T-helper 2 cell treated with Interferon-gamma antibody and Interleukin-4, amounts not matched to agents 5 μg/mL and 100 μg/mL, for 36 hours (primary cell): ENCODE measurements at regions not wholly inside any gene's neighbourhood (a gene's known extent, or its start where the extent isn't known, plus 50 kb on each side); places are given as distances from the start of the nearest gene placed in this dataset.
A peak's percentile ranks its signal among the peaks of the same experiment; 100 is the strongest.

Experiments
- DNase-seq: peaks from one replicate; pipeline ENCODE4 v3.0.0; 2021; ENCODE audit warnings: low spot score
- H3K27ac Mint-ChIP-seq: one replicate; pipeline ENCODE4 v1.8.0; 2021; ENCODE audit warnings: mild to moderate bottlenecking, mixed read lengths
- H3K27me3 Mint-ChIP-seq: one replicate; pipeline ENCODE4 v1.8.0; 2021; ENCODE audit warnings: low read depth, mixed read lengths
- H3K36me3 Mint-ChIP-seq: one replicate; pipeline ENCODE4 v1.8.0; 2021; ENCODE audit warnings: low read depth, mixed read lengths
- H3K4me1 Mint-ChIP-seq: one replicate; pipeline ENCODE4 v1.8.0; 2021; ENCODE audit warnings: low read depth, mixed read lengths
- H3K4me3 Mint-ChIP-seq: one replicate; pipeline ENCODE4 v1.8.0; 2022; ENCODE audit warnings: mild to moderate bottlenecking, moderate library complexity, mixed read lengths
- H3K9me3 Mint-ChIP-seq: one replicate; pipeline ENCODE4 v1.8.0; 2021; ENCODE audit warnings: mixed read lengths

DNA sequence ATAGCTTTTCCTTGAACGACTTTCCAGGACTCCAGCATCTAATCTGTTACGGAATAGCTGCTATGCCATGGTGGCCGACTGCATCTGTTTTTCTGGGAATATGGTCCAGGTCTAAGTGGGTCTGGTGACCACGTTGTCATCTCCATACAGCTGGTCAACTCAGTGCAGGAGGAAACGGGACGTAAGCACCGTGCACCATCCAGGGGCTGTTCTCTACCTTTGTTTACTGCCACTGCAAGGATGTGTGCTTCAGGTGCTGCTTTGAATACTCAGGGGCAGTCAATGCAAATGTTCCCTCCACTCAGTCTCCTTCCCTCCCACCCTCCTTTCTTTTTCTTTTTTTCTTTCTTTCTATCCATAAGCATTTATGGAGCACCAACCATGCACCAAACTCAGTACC, 648.2 kb downstream of the VRK1 start:
- DNase-seq = no peak
- Mint-ChIP-seq H3K4me3 (no peak overlapping the region), H3K27me3 (no peaks in the 10 kb centered on the region), H3K27ac (peak overlapping the region; percentile 38), H3K9me3 (peaks cover 25% of the 10 kb centered on the region), H3K4me1 (peaks cover 65% of the 10 kb centered on the region), H3K36me3 (peaks cover 28% of the 10 kb centered on the region)

DNA sequence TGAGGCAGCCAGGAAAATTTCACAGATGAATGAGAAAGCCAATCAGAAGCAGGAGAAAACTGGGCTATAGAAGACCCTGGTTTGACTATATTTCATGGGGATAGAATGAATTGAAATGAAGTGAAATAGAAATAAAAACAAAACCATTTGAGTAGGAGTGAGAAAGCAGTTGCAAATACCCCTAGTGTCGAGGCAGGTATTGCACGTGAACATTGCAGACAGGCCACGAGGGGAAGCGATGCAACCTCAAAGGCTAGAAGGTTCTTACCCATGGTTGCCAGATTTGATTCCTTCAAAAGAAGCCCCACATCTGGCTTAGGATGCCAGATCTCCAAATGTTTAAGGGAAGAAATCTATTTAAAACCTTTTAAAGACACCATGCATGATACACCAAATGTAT, 648.9 kb downstream of the VRK1 start:
- H3K27ac Mint-ChIP-seq = no peak overlapping the region
- H3K4me3 Mint-ChIP-seq = no peak overlapping the region
- peaks cover 25% of the 10 kb centered on the region for H3K9me3 Mint-ChIP-seq
- no peaks in the 10 kb centered on the region for H3K27me3 Mint-ChIP-seq
- peaks cover 62% of the 10 kb centered on the region for H3K4me1 Mint-ChIP-seq
- peaks cover 28% of the 10 kb centered on the region for H3K36me3 Mint-ChIP-seq
- DNase-seq = no peak

DNA sequence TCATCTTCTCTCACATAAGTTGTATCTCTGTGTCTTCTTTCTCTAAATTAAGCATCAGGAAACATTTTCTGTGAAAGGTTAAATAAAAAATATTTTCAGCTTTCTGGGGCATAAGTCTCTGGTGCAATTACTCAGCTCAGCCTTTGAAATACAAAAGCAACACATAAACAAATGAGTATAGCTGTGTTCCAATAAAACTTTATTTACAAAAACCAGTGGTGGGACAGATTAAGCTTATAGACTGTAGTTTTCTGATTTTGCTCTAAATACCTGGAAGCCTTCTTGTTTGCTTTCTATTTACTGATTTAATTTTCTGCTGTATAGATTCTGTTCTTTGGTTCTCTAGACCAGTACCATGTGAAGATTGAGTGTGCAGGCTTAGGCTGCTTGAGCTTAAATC, 655.1 kb downstream of the VRK1 start:
- no peak overlapping the region for H3K4me3 Mint-ChIP-seq
- H3K36me3 Mint-ChIP-seq = peaks cover 33% of the 10 kb centered on the region
- H3K4me1 Mint-ChIP-seq = peaks cover 47% of the 10 kb centered on the region
- no peak for DNase-seq
- no peak overlapping the region for H3K27ac Mint-ChIP-seq
- no peaks in the 10 kb centered on the region for H3K27me3 Mint-ChIP-seq
- H3K9me3 Mint-ChIP-seq = peaks cover 10% of the 10 kb centered on the region

- DNase-seq = no peak
- H3K4me1 Mint-ChIP-seq = peaks cover 62% of the 10 kb centered on the region
- peaks cover 10% of the 10 kb centered on the region for H3K9me3 Mint-ChIP-seq
- H3K4me3 Mint-ChIP-seq = no peak overlapping the region
- H3K36me3 Mint-ChIP-seq = peaks cover 41% of the 10 kb centered on the region
- H3K27ac Mint-ChIP-seq = peak overlapping the region; percentile 24
- no peaks in the 10 kb centered on the region for H3K27me3 Mint-ChIP-seq
Measured at GRCh38 chr14:97453991-97454390, 656.8 kb downstream of the VRK1 start.

GRCh38 chr14:97456462-97456861, 659.3 kb downstream of the VRK1 start:
- Mint-ChIP-seq H3K9me3 (peaks cover 20% of the 10 kb centered on the region), H3K27ac (peak overlapping the region; percentile 96), H3K4me3 (peak overlapping the region; percentile 93), H3K4me1 (peaks cover 70% of the 10 kb centered on the region), H3K36me3 (peaks cover 55% of the 10 kb centered on the region), H3K27me3 (no peaks in the 10 kb centered on the region)
- DNase-seq = no peak

- H3K4me1 Mint-ChIP-seq = peaks cover 68% of the 10 kb centered on the region
- DNase-seq = peak; percentile 85
- peak overlapping the region; percentile 93 for H3K4me3 Mint-ChIP-seq
Measured at GRCh38 chr14:97456958-97457357, 659.8 kb downstream of the VRK1 start.

DNA sequence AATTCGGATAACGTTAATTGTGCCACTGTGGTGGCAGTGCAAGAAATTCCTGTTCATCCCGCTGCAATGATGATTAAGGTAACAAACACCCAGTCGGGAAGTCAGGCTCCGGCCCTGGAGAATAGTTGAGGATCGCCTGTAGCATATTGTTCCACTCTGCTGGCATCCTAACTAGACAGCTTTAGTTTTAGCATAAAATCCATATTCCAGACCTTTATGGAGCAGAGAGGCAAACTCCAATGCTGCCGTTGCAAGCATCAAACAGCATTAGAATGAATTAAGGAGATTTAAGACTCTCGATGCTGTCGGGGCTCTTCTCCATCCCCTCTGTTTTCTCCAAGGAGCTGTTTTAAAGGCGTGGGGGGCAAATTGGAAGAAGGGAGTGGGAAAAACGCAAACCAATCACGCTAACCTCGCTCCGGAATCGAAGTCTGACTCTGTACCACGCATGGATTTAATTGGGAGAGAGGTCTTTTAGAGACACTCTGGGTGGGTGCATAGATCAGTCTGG, 660.4 kb downstream of the VRK1 start:
- Mint-ChIP-seq H3K36me3 (peaks cover 59% of the 10 kb centered on the region), H3K9me3 (peaks cover 26% of the 10 kb centered on the region), H3K4me3 (peak overlapping the region; percentile 93), H3K4me1 (peaks cover 62% of the 10 kb centered on the region), H3K27me3 (no peaks in the 10 kb centered on the region), H3K27ac (peak overlapping the region; percentile 96)
- no peak for DNase-seq

More at GRCh38 chr14:97456958-97457357, 659.8 kb downstream of the VRK1 start:
- H3K27me3 Mint-ChIP-seq = no peaks in the 10 kb centered on the region
- peaks cover 59% of the 10 kb centered on the region for H3K36me3 Mint-ChIP-seq
- peaks cover 25% of the 10 kb centered on the region for H3K9me3 Mint-ChIP-seq
- peak overlapping the region; percentile 96 for H3K27ac Mint-ChIP-seq

DNA sequence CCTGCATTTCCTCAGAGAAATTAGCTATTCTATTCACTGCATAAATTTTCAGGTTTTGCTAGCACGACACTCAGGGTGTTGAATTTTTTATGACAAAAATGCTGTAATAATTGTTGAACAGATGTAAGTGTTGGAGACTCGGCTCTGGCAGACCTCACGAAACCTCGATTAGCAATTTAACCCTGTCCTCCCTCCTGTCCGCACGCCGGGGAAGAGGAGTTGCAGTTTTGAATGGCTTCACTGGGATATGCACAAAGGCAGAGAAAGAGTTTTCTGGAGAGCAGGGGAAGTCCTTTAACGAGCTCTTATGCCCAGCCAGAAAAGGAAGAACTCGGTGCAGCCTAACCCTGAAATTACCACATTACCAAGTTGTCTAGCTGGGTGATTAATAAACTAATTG, 661.1 kb downstream of the VRK1 start:
- no peak for DNase-seq
- peak overlapping the region; percentile 96 for H3K27ac Mint-ChIP-seq
- peaks cover 60% of the 10 kb centered on the region for H3K4me1 Mint-ChIP-seq
- H3K27me3 Mint-ChIP-seq = no peaks in the 10 kb centered on the region
- peak overlapping the region; percentile 93 for H3K4me3 Mint-ChIP-seq
- H3K36me3 Mint-ChIP-seq = peaks cover 64% of the 10 kb centered on the region
- H3K9me3 Mint-ChIP-seq = peaks cover 32% of the 10 kb centered on the region

DNA sequence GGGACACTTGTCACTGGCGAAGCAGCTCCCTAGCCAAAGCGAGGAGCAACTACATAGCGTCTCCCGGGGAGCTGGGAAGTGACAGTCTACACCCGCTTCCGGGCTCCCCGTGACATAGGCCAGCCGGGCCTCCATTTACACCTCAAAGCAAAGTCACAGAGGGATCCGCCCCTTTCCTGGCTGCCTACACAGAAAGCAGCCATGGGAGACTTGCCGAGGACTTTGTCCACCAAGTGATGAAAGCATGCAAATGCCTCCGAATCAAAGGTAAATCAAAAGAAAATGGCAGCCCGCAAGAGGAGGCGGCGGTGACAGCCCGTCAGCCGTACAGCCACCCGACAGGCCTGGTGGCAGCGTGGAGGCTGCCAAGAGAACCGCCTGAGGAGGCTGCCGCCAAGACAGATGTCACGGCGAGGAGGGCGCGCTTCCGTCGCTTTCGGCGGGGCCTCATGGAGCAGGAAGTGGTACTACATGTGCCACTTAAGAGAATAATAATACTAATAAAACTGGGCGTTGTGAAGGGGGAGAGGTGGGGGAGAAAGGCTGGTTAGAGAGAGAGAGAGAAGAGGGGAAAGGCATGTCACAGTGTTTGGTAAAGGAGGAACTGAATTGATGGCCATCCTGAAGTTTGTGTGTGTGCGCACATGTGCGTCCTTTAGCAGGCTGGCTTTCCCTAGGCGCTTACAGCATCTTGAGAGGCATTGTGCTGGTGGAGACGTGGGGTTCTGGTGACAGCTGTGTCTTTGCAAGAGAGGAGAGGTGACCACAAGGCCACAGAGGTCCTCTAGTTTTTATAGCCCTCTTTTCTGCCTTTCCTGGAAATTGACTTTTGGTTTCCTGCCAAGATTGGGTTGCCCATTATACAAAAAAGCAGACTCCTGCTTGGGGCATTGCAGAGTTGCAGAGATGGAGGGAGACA, 661.7 kb downstream of the VRK1 start:
- H3K27me3 Mint-ChIP-seq = no peaks in the 10 kb centered on the region
- H3K9me3 Mint-ChIP-seq = peaks cover 33% of the 10 kb centered on the region
- peaks cover 68% of the 10 kb centered on the region for H3K36me3 Mint-ChIP-seq
- H3K4me3 Mint-ChIP-seq = peak overlapping the region; percentile 93
- peaks cover 57% of the 10 kb centered on the region for H3K4me1 Mint-ChIP-seq
- peak; percentile 83 for DNase-seq
- peak overlapping the region; percentile 96 for H3K27ac Mint-ChIP-seq

GRCh38 chr14:97462081-97462480, 664.9 kb downstream of the VRK1 start:
- H3K4me3 Mint-ChIP-seq = no peak overlapping the region

GRCh38 chr14:97468220-97468619, 671.0 kb downstream of the VRK1 start:
- Mint-ChIP-seq H3K27me3 (no peaks in the 10 kb centered on the region), H3K27ac (no peak overlapping the region), H3K4me3 (no peak overlapping the region), H3K36me3 (peaks cover 87% of the 10 kb centered on the region), H3K9me3 (peaks cover 30% of the 10 kb centered on the region), H3K4me1 (peaks cover 12% of the 10 kb centered on the region)
- DNase-seq = no peak

More at GRCh38 chr14:97462081-97462480, 664.9 kb downstream of the VRK1 start:
- Mint-ChIP-seq H3K27ac (no peak overlapping the region), H3K9me3 (peaks cover 47% of the 10 kb centered on the region), H3K27me3 (no peaks in the 10 kb centered on the region), H3K4me1 (peaks cover 40% of the 10 kb centered on the region), H3K36me3 (peaks cover 79% of the 10 kb centered on the region)
- no peak for DNase-seq

DNA sequence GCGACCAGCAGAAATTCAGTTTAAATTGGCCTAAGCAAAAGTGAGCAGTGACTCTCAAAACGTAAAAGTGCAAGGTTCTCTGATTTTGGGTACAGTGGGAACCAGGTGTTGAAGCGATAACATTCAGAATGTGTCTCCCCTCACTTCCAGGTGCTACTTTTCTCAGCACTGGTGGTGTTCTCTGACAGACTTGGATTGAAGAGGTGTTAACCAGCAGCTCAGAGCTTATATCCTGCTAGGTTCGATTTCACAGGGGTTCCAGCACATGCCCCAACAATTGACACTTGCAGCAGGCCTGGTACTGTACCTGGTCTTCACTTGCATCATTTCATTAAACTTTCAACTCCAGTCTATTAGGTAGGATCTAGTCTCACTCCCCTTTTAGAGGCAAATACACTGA, 680.2 kb downstream of the VRK1 start:
- Mint-ChIP-seq H3K27ac (no peak overlapping the region), H3K9me3 (peaks cover 6% of the 10 kb centered on the region), H3K27me3 (no peaks in the 10 kb centered on the region), H3K4me3 (no peak overlapping the region), H3K4me1 (peaks cover 6% of the 10 kb centered on the region), H3K36me3 (peaks cover 49% of the 10 kb centered on the region)
- DNase-seq = no peak

- H3K27ac Mint-ChIP-seq = no peak overlapping the region
- no peaks in the 10 kb centered on the region for H3K27me3 Mint-ChIP-seq
- DNase-seq = no peak
- H3K4me3 Mint-ChIP-seq = no peak overlapping the region
- peaks cover 5% of the 10 kb centered on the region for H3K36me3 Mint-ChIP-seq
- H3K9me3 Mint-ChIP-seq = peaks cover 10% of the 10 kb centered on the region
- peaks cover 10% of the 10 kb centered on the region for H3K4me1 Mint-ChIP-seq
Measured at GRCh38 chr14:97485201-97485600, 688.0 kb downstream of the VRK1 start.

- DNase-seq = no peak
- H3K4me3 Mint-ChIP-seq = no peak overlapping the region
- H3K27ac Mint-ChIP-seq = no peak overlapping the region
- peaks cover 5% of the 10 kb centered on the region for H3K36me3 Mint-ChIP-seq
- H3K9me3 Mint-ChIP-seq = peaks cover 4% of the 10 kb centered on the region
- peaks cover 9% of the 10 kb centered on the region for H3K4me1 Mint-ChIP-seq
- no peaks in the 10 kb centered on the region for H3K27me3 Mint-ChIP-seq
Measured at GRCh38 chr14:97486601-97487120, 689.5 kb downstream of the VRK1 start.
